ENCODE measurements at regions not wholly inside any gene's neighbourhood (a gene's known extent, or its start where the extent isn't known, plus 50 kb on each side); places are given as distances from the start of the nearest gene placed in this dataset.

DNA sequence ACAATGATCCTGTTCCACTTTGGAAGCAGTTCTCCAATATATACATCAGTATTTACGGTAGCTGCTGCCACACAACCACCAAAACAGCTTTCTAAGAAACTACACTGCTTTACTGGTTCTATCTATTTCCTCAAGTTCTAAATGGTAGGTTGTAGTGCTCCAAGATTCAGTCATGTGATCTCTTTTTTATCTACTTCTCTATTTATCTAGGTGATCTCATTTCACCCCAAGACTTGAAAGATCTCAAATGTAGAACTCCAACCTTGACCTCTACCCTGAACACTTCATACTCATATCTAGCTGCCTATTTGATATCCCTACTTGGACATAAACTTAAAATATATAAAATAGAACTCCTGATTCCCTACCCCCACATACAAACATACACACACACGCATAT, 133.9 kb upstream of the RAP1B start:
- DNase-seq (no peak), ATAC-seq (no peak)
- Histone ChIP-seq H3K27ac (no peak overlapping the region), H3K4me1 (no peaks in the 10 kb centered on the region), H3K4me3 (no peak overlapping the region), H3K9me3 (no peaks in the 10 kb centered on the region), H3K36me3 (no peaks in the 10 kb centered on the region), H3K27me3 (no peaks in the 10 kb centered on the region)
- in situ Hi-C loops (cut with MboI; ENCODE audit: low sequenced_read_pairs in 4 of 4), result no loop called here
- intact Hi-C loops (cut with DNase I; ENCODE audit: low total_unique reads), result no loop called here
- no peak for TF ChIP-seq CTCF (IDR thresholded peaks at IDR 0.05 in 4 of 5, conservative IDR thresholded peaks at IDR 0.05 in 1 of 5)
- TF ChIP-seq POLR2A (IDR thresholded peaks at IDR 0.05), result no peak

DNA sequence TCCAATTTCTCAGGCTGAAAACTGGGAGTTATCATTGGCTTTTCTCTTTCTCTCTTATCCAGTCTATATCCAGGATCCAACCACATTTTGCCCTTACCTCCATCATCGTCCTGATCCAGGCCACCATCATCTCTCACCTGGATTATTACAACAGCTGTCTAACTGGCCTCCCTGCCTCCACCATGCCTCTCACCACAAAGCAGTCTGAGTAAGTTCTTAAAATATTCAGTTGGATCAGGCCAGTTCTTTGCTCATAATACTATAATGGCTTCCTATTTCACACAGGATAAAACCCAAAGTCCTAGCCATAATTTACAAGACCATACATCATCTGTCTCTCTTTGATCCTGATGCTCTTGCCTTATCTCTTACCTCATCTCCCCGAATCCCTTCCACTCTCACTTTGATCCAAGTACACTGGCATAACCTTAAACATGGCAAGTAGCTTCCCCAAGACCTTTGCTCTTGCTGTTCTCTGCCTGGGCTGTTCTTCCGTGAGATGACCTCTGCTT, 133.4 kb upstream of the RAP1B start:
- in situ Hi-C loops (cut with MboI; ENCODE audit: low sequenced_read_pairs in 4 of 4) (no loop called here), intact Hi-C loops (cut with DNase I; ENCODE audit: low total_unique reads) (no loop called here)
- Histone ChIP-seq H3K4me3 (no peak overlapping the region), H3K27me3 (no peaks in the 10 kb centered on the region), H3K4me1 (no peaks in the 10 kb centered on the region), H3K36me3 (no peaks in the 10 kb centered on the region), H3K27ac (no peak overlapping the region), H3K9me3 (no peaks in the 10 kb centered on the region)
- DNase-seq (no peak), ATAC-seq (no peak)
- TF ChIP-seq POLR2A (IDR thresholded peaks at IDR 0.05) (no peak), CTCF (IDR thresholded peaks at IDR 0.05 in 4 of 5, conservative IDR thresholded peaks at IDR 0.05 in 1 of 5) (no peak)

GRCh38 chr12:68477906-68478305, 132.8 kb upstream of the RAP1B start:
- ATAC-seq (no peak), DNase-seq (no peak)
- in situ Hi-C loops (cut with MboI; ENCODE audit: low sequenced_read_pairs in 4 of 4), result no loop called here
- H3K36me3 ChIP-seq, result no peaks in the 10 kb centered on the region
- H3K27me3 ChIP-seq, result no peaks in the 10 kb centered on the region
- no peak overlapping the region for H3K4me3 ChIP-seq
- intact Hi-C loops (cut with DNase I; ENCODE audit: low total_unique reads), result no loop called here
- TF ChIP-seq CTCF (IDR thresholded peaks at IDR 0.05 in 4 of 5, conservative IDR thresholded peaks at IDR 0.05 in 1 of 5) (no peak), POLR2A (IDR thresholded peaks at IDR 0.05) (no peak)
- no peak overlapping the region for H3K27ac ChIP-seq
- H3K9me3 ChIP-seq, result no peaks in the 10 kb centered on the region
- H3K4me1 ChIP-seq, result no peaks in the 10 kb centered on the region

DNA sequence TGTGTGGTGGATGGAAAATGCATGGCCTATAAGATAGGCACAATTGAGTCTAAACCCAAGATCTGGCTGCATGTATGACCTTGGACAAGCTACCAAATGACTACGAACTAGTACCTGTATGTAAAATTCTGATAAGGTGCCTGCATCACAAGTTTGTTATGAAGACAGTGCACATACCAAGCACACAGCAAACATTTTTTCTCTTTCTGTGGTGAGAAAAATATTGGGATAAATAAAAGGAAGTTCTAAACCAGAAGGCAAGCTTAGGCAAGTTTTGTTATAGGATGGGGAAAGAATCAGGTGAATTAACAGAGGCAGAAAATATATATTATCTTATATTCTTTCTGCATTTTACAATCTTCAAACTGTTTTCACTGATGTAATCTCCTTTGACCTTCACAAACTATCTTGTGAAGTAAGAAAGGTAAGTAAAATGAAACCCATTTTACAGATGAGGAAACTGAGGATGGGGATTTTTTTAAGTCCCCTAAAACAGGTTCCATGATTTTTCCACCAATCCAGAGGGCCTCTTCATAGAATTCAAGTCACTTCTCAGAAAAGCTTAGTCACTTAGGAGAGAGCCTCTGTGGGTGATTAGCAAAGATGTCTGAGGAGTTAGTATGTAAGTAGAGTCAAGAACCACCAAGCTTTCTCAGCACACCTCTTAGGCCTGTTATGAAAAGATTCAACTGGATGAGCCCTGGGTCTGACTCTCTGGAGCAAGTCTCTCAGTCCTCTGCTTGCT, 132.0 kb upstream of the RAP1B start:
- Histone ChIP-seq H3K9me3 (no peaks in the 10 kb centered on the region), H3K27me3 (no peaks in the 10 kb centered on the region), H3K4me1 (no peaks in the 10 kb centered on the region), H3K27ac (no peak overlapping the region), H3K4me3 (no peak overlapping the region), H3K36me3 (no peaks in the 10 kb centered on the region)
- intact Hi-C loops (cut with DNase I; ENCODE audit: low total_unique reads) (no loop called here), in situ Hi-C loops (cut with MboI; ENCODE audit: low sequenced_read_pairs in 4 of 4) (no loop called here)
- DNase-seq (no peak), ATAC-seq (no peak)
- TF ChIP-seq CTCF (IDR thresholded peaks at IDR 0.05 in 4 of 5, conservative IDR thresholded peaks at IDR 0.05 in 1 of 5) (no peak), POLR2A (IDR thresholded peaks at IDR 0.05) (no peak)
